ENCODE measurements at regions not wholly inside any gene's neighbourhood (a gene's known extent, or its start where the extent isn't known, plus 50 kb on each side); places are given as distances from the start of the nearest gene placed in this dataset.

- TF ChIP-seq CTCF (IDR thresholded peaks at IDR 0.05) (no peak), POLR2A (IDR thresholded peaks at IDR 0.05) (no peak), POLR2AphosphoS5 (IDR thresholded peaks at IDR 0.05) (no peak), EP300 (IDR thresholded peaks at IDR 0.05) (no peak)
Measured at GRCh38 chr2:194086129-194086528, 1570.9 kb upstream of the SLC39A10 start.

Measured in sigmoid colon (tissue), 4 donors.